ENCODE measurements at regions not wholly inside any gene's neighbourhood (a gene's known extent, or its start where the extent isn't known, plus 50 kb on each side); places are given as distances from the start of the nearest gene placed in this dataset.

GRCh38 chr4:128524311-128524710, 236.7 kb upstream of the PGRMC2 start:
- DNase-seq, result no peak

DNA sequence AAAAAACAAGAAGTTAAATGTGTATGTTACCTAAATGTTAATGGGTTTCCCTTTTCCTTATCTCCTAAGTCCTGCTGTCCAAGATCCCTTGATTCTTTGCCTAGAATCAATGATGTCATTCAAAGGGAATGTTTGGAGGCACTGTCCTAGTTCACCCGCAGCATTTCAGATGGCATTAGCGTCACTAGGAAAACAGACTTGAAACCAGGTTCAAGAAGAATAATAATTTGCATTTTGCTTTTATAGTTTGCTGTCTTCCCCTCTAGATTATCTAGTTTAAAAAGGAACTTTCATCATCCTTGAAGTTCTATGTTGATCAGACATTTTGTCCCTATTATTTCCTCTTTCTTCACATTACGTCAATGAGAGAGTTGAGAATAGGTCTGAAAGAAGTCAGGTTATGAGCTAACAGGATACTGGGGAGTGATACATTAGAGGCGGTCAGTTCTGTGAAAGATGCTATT, 234.1 kb upstream of the PGRMC2 start:
- DNase-seq, result no peak

DNA sequence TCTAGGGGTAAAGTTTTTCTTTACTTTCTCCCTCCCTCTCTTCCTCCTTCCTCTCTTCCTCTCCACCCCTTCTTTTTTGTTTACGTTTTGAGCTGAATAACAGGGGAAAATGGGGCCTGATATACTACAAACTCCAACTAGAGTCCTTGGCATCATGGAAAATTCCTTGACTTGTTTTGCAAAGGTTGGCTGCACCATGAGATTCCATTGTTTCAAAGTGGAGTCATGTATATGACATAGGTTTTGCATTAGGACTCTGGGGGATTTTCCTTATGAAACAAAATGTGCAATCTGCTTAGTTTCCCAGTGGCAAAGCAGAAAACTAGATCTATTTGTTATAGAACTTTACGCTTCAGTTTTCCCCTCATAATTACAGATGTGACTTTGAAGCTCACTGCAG, 233.5 kb upstream of the PGRMC2 start:
- no peak for DNase-seq

GRCh38 chr4:128519163-128519830, 231.7 kb upstream of the PGRMC2 start:
- DNase-seq, result peak; percentile 82

DNA sequence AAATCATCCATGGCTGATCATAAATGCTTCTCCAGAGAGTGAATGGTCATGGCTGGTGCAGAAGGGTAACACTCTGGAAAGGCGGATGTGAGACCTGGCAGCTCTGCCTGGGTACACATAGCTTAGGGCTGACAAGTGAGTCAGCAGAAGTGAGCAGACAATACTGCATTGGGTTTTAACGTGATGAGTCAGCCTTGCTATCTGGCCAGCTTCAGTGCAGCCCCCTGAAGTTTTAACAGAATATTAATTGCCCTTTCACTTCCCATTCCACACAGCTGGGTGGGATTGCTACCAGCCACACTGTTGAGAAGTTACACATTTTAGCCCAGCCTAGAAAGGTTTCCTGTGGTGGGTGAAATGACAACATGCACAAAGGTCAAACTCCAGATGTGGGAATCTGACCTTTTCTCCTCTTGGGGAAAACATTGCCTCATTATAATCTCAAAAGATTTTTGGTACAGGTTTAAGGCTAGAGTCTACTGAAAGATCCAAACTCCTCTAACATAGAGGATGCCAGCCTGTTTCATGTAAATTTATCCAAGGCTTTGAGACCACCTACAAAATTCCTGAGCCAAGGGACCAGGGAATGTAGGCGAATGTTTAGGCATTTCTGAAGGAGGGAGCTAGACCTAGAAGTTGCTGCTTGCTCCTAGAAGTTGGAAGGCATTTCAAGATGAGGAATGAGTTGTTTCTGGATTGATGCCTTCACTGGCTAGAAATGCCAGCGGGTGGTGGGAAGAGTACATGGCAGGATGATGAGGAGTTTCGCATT, 230.3 kb upstream of the PGRMC2 start:
- DNase-seq, result peak; percentile 25

DNA sequence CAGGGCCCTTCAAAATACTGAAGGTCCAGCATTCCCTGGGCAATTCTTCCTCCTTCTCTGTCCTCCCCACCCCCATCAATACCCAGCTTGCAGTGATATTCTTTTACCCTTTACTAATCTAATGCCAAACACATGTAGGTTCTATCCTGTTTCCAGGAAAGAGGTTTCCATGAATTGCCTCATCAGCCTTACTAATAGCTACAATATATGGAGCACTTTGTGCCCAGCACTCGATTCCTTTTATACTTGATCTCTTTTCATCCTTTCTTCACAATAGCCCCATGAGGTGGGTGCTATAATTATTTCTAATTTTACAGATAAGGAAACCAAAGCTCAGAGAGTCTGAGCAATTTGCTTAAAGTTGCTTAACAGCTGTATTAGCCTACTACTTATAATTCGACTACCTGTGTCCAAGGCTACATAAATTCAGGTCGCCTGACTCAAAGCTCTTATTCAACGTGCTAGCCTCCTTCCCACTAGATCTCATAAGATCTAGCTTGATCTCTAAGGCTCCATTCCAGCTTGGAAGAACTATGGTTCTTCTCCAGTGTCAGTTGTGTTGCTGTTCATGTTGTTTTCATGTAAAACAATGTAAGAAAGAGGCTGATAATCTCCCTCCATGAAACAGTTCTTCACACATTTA, 229.6 kb upstream of the PGRMC2 start:
- DNase-seq, result no peak

DNA sequence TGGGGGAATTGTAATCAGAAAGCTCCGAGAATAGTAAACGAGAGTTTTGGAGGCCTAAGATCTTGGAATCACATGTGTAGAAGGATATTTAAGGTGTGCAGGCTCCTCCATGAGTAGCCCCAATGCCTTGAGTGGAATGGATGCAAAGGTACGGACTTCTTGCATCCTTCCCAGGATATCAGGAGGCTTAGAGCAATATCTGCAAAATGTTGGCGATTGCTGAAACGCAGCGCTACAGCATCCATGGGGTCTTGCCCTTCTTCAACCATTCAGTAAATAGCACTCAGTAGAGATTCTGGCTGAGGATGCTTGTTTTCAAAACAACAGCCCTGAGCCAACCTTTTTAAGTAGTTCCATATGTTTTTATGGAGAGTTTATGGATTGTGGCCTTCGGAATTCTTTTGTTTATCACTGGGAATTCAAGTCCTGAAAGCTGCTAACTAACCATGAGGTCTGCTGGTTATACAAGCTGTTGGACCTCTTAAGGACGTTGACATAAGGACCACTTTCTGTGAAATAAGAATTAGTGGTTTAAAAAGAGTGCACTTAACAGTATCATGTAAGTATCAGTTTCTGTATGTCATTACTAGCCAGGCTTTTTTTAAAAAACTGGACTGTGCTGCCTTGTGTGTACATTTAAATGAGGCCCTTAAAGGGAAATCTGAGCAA, 228.8 kb upstream of the PGRMC2 start:
- DNase-seq, result peak; percentile 5

- DNase-seq, result no peak
Measured at GRCh38 chr4:128513664-128514484, 226.3 kb upstream of the PGRMC2 start.

- DNase-seq, result no peak
Measured at GRCh38 chr4:128512767-128513322, 225.2 kb upstream of the PGRMC2 start.

GRCh38 chr4:128512161-128512560, 224.5 kb upstream of the PGRMC2 start:
- no peak for DNase-seq

DNA sequence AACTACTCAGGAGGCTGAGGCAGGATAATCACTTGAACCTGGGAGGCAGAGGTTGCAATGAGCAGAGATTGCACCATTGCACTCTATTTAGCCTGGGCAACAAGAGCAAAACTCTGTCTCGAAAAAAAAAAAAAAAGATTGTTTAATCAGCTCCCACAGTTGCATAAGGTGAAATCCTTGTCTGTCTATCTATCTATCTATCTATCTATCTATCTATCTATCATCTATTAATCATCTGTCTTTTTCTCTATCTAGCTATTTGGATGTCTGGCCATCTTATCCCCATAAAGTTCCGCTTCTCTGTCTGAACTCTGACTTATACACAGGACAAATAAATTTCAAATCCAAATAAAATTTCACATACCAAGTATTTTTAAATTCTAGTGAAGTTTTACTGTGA, 223.2 kb upstream of the PGRMC2 start:
- DNase-seq, result no peak

DNA sequence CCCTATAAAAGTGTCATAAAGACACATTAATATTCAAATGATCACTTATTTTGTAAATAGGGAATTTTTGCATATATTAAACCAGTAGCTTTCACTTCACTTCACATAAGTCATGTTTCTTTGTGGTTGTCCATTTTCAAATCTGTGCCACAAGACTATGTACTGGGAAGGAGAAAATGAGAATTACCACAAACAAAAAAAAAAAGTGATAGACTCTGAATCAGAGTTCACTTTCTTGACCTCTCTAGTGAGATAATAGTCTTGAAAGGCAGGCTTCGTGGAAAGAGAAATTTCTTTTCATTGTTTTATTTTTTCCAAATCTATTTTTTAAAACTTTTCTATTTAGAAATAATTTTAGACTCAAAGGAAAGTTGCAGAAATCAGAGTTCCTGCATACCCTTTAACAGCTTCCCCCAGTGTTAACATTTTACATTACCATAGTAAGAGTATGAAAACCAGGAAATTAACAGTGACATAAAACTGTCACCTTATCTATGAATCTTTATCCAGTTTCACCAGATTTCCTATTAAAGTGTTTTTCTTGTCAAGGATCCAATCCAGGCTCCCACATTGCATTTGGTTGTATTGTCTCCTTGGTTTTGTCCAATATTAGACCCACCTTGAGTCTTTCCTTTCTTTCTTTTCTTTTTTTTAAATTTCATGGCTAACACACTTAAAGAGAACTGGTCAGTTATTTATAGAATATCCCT, 215.4 kb upstream of the PGRMC2 start:
- no peak for DNase-seq

- no peak for DNase-seq
Measured at GRCh38 chr4:128501239-128501638, 213.6 kb upstream of the PGRMC2 start.

DNA sequence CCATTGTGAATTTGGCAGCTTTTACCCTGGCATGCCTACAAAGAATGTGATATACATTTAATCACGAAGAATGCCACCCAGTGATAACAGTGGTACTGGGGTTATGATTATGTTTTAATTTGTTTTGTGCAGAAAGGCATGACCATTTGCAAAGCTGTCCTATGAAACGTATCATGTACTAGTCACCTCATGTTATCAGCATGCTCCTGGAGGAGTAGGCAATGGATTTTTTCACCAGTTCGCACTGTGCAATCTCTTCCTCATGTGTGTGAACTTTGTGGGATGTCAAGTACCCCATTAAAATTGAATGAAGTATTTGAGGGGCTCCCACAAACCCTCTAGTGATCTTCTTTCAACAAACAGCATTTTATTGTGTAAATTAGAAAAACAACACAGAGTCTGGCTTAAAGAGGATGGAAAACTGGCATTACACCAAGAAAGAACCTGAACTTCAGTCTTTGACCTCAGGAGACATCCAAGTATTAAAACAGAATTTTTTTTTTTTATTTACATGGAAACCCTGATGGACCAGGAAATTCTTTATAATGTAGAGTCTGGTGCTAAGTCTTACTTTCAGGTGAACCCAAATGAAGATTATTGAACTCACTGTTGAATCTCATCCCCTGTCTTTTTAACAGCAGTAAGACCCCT, 200.6 kb upstream of the PGRMC2 start:
- no peak for DNase-seq

- no peak for DNase-seq
Measured at GRCh38 chr4:128484896-128485295, 197.3 kb upstream of the PGRMC2 start.

- no peak for DNase-seq
Measured at GRCh38 chr4:128483816-128484215, 196.2 kb upstream of the PGRMC2 start.

DNA sequence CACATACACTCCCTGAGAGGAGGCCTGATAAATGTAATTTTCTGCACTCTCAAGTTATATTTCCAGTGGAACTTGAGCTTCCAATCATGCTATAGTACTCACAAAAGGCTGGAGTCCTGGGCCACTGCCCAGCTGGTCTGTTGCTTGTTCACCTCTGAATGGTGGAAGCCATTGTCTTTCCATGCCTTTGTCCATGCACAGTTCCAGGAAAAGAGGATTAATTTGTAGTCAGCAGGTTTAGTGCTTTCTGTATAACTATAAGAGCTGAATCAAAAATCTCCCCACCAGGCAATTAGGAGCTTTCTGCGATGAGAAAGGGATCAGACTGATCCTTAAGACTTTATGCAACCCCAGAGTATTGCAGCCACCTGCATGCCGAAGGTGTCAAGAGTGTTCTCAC, 195.4 kb upstream of the PGRMC2 start:
- no peak for DNase-seq

- no peak for DNase-seq
Measured at GRCh38 chr4:128481752-128482480, 194.3 kb upstream of the PGRMC2 start.

DNA sequence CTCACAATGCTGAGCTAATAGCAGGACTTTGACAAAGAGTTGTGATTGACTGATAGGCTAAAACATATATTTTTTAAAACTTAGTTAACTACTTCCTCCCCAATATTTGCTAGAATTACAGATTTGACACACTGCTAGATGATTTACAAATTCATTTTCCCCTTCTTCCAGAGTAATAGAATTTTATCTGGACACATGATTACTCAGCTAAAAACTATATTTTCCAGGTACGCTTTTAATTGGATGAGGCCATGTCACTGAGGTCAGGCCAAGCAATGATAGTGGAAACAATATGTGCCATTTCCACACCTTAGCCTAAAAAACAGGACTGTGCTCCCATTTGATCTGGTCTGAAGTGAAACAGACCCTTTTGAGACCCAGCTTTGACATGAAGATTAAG, 193.3 kb upstream of the PGRMC2 start:
- no peak for DNase-seq

GRCh38 chr4:128477540-128477939, 189.9 kb upstream of the PGRMC2 start:
- no peak for DNase-seq
